LoVo (cell line): ENCODE measurements at regions not wholly inside any gene's neighbourhood (a gene's known extent, or its start where the extent isn't known, plus 50 kb on each side); places are given as distances from the start of the nearest gene placed in this dataset.
A peak's percentile ranks its signal among the peaks of the same experiment; 100 is the strongest.
"Not testable (repeated sequence)": the region's sequence is repeated elsewhere in the genome, so short reads cannot be mapped to it uniquely, and the experiment has no call there.

Experiments used
- DNase-seq: peaks from one replicate; pipeline ENCODE4 v3.0.0-alpha.2; 2016; ENCODE audit warnings: low spot score

DNA sequence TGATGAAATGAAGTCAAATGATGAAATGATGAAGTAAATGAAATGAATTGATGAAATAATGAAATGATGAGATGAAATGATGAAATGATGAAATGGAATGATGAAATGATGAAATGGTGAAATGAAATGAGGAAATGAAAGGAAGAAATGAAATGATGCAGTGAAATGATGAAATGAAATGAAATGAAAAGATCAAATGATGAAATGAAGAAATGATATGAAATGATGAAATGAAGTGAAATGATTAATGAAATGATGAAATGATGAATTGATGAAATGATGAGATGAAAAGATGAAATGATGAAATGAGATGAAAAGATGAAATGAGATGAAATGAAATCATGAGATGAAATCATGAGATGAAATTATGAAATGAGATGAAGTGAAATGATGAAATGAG, 139.2 kb upstream of the ERV3-1 start:
- DNase-seq: not testable (repeated sequence)

DNA sequence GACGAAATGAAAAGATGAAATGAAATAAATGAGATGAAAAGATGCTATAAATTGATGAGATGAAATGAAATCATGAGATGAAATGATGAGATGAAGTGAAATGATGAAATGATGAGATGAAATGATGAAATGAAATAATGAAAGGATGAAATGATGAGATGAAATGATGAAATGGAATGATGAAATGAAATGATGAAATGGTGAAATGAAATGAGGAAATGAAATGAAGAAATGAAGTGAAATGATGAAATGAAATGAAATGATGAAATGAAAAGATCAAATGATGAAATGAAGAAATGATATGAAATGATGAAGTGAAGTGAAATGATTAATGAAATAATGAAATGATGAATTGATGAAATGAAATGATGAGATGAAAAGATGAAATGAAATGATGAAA, 138.5 kb upstream of the ERV3-1 start:
- not testable (repeated sequence) for DNase-seq

DNA sequence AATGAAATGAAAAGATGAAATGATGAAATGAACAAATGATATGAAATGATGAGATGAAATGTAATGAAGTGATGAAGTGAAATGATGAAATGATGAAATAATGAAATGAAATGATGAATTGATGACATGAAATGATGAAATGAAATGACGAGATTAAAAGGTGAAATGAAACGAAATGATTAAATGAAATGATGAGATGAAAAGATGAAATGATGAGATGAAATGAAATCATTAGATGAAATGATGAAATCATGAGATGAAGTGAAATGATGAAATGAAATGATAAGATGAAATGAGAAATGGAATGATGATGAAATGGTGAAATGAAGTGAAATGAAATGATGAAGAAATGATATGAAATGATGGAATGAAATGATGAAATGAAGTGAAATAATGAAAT, 138.1 kb upstream of the ERV3-1 start:
- DNase-seq: not testable (repeated sequence)

DNA sequence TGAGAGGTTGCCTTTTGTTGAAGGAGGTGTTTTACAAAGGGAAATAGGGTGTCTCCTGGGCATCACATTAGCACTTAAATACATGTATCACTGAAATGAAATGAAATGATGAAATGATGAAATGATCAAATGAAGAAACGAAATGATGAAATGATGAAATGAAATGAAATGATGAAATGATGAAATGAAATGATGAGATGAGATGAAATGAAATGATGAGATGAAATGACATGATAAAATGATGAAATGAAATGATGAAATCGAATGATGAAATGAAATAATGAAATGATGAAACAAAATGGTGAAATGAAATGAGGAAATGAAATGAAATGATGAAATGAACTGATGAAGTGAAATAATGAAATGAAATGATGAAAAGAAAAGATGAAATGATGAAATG, 137.6 kb upstream of the ERV3-1 start:
- not testable (repeated sequence) for DNase-seq

DNA sequence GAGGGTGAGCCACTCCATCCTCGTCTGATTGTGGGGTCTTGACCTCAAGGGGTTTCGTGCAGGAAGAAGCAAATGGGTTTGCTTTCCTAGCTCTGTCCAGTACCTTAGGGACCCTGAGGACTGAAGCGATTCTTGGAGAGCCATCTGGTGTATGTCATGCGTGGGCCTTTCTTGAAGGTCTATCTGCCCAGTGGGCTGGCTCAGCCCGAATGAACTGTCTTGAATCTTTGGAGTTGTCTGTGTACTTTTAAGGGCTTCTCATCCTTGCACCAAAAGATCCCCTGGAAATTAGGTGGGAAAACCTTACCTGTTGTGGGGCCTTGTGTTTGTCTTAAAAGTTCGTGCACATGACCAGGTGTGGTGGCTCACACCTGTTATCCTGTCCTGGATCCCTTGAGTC, 135.4 kb upstream of the ERV3-1 start:
- DNase-seq: not testable (repeated sequence)

DNA sequence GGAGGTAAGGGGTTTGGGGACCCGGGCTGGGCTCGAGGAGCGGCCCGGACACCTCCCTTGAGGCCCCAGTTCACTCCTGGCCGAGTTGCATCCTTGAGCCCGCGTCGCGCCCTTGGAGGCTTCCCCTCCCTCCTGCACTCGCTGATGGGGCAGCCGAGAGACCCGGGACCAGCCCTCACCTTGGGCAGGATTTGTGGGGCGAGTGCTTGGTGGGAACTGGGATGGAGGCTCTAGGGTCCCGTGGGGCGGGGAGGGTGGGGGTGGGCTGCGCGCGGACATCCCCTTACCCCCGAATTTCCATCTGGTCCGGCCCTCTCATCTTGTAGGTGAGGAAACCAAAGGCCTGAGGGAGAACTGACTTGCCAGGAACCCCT, 134.9 kb upstream of the ERV3-1 start:
- DNase-seq: not testable (repeated sequence)

DNA sequence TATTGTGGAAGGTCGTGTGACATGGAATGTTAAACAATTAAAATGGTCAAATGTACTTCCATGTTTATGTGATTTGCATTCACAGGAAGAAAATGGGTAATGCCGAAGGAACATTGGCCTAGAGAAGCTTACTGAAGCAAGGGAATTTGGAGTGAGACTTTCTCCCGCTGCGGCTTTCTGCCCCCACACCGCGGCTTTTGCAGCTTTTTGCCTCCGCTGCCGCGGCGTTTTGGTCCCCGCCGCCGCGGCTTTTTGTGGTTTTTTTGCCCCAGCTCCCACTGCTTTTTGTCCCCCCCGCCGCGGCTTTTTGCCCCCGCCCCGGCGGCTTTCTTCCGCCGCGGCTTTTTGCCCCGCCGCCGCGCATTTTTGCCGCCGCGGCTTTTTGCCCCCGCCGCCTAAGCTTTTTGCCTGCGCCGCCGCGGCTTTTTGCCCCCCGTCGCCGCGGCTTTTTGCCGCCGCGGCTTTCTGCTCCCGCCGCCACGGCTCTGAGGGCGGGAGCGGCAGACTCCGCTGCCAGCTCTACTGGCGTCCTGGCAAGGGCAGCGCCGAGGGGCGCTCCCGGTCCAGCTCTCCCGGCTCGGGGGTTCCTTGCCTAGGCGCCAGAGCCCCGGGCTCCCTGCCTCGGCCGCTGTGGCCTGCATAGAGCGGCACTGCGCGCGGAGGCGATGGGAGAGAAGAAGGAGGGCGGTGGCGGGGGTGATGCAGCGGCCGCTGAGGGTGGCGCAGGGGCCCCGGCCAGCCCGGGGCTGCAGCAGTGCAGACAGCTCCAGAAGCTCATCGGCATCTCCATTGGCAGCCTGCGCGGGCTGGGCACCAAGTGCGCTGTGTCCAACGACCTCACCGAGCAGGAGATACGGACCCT, 134.3 kb upstream of the ERV3-1 start:
- DNase-seq: not testable (repeated sequence)

DNA sequence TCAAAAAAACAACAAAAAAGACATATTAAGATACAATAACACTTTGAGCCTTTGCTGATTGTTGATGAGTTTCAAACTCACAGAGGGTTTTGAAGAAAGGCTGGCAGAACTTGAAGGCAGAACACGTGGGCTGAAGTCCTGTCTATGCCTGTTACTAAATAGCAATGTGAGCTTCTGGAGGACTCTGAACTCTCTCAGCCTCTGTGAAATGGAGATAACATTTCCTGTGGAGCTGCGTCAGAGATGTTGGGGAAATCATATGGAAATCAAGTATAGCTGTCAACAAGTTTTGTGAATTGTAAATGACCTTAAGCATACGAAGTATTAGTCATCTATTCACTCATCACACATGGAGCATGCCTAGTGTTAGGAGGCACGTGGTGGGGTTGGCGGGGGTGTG, 130.4 kb upstream of the ERV3-1 start:
- DNase-seq: not testable (repeated sequence)

DNA sequence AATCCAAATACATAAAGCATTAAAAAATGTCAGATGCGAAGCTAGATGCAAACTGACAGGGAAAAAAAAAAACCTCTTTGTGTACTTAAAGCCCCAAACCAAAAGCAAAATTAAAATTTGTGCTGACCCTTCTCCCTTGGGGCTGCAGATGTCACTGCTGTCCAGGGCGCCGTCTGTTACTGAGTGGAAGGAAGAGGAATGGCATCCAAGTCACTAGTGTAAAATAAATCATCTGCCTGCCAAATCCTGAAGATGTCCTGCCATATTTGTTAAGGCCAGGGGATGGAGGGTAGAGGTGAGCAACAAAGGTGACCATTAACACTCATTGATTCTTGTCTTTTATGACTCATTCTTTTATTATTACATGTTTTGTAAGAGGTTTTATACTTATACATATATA, 126.6 kb upstream of the ERV3-1 start:
- not testable (repeated sequence) for DNase-seq

DNA sequence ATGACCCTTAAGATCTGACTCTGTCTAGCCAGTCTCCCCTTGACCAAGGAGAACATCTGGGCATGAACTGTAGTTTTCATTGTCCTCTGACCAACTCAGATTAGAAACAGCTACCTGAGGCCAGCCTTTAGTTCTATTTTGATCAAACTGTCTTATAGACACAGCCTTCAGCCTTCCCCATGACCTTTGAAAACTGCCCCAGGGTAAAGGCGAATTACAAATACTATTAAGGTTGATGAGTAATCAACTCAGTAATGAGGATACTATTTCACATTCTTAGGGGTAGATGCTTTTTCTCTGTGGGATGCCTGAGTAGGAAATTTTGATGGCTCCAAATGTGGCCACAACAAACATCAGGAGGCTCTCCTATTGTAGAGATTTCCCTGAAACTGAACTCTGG, 125.8 kb upstream of the ERV3-1 start:
- DNase-seq: not testable (repeated sequence)

DNA sequence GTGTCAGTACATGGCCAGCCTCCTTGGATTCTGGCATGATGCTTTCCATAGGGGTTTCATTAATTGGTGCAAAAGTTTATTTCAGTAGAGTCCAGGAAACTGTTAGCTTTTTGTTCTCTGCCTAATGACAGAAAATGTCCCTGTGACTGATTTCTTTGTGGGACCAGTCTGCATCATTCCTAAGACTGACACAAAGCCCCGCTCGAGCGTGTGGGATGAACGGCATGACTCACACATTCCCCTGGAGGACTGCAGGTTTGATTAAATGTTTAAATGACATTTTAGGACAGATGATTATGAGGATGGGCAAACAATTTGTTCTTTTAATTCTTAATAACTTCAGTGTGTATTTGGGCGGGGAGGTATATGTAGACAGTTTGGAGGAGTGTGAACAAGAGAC, 120.9 kb upstream of the ERV3-1 start:
- DNase-seq: not testable (repeated sequence)

DNA sequence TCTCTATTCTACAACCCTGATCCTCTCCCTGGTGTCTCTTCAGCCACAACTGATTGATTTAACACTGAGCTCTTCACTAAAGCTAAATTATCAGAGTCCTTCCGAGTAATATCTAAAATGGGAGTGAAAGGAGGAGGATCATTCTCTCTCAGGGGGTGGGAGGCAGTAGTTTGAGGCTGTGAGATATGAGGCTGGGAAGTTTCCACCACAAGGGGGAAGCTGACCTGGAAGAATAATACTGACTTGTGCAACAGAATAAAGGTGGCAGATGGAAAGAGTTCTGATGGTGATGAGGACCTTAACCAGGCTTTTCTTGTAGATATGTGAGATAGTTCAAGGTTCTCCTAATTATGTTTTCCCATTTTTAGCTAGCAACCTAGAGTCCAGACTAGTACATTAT, 118.1 kb upstream of the ERV3-1 start:
- DNase-seq: not testable (repeated sequence)

DNA sequence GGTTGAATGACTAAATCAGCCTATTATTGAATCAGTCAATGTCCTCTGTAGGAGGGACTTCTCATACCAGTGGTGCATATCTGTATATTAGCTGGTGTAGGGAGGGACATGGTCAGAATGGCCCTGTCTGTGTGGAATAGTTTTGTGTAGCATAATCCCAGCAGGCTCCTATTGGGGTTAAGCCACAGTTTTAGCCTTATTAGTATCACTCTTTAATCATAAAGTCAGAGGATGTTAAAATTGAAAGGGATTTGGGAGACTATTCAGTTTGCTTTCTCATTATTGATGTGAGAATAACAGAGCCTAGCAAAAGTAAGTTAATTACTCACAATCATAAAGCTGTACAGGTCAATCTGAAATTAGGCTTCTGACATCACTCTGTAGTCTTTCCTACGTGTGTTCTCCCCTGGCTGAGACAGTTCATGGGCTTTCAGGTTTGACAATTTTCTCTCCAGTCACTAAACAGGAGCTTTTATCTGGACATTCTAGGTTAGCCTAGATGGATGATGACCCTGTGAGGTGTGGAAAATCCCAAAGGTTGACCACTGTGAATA, 99.2 kb upstream of the ERV3-1 start:
- not testable (repeated sequence) for DNase-seq

DNA sequence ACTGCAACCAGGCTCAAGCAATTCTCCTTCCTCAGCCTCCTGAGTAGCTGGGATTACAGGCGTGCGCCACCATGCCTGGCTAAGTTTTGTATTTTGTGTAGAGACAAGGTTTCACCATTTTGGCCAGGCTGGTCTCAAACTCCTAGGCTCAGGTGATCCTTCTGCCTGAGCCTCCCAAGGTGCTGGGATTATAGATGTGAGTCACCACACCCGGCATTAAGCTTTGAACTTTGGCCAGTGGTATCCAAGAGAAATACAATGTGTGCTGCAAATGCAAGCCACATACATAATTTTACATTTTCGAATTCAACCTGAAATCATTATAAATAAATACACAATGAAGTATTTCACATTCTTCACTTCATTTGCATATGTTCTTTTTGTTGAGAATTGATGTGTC, 94.0 kb upstream of the ERV3-1 start:
- not testable (repeated sequence) for DNase-seq

DNA sequence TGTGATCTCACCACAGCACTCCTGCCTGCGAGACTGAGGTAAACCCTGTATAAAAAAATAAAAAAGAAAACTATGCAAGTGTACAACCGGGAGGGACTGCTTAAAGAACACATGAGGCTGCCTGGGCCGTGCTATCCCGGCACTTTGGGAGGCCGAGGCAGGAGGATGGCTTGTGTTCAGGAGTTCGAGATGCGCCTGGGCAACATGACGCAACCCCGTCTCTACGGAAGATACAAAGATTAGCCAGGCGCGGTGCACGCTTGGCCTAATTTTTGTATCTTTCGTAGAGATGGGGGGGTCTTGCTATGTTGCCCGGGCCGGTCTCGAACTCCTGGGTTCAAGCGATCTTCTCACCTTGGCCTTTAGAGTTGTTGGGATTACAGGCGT, 75.2 kb upstream of the ERV3-1 start:
- not testable (repeated sequence) for DNase-seq

DNA sequence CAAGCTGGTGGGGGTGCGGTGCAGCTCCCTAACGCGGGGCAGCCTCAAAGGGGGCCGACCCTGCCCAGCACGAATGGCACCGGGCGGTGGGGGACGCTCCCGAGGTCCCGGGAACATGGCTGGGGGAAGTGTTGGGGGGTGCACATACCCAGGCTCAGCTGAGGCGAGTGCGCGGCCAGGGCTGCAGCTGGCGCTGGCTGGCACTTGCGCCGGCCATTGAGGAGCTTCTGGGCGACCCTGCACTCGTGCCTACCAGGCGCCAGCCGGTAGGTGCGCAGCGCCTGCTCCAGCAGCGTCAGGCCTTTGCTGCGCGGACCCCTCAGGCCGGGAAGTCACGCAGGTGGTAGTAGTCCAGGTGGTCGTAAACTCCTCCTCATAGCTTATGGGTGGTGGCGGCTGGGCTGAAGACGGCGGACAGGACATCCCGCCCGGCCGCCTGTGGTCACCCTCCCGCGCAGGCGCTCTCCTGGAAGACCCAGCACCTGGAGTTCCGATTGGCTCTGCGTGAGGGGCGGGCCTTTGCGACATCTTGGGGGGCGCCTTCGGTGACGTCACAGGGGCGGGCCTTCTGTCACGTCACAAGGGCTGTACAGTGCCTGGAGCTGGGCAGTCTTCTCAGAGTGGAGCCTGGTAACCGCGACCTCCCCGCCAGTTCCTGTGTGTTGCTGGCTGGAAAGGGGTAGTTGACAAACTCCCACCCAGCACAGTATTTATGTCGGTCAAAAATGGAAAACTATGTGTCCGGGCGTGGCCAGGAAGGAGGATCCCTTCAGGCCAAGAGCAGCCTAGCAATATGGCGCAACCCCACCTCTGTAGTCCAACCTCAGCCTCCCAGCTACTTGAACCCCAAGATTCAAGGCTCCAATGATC, 74.5 kb upstream of the ERV3-1 start:
- DNase-seq: peak; percentile 91

DNA sequence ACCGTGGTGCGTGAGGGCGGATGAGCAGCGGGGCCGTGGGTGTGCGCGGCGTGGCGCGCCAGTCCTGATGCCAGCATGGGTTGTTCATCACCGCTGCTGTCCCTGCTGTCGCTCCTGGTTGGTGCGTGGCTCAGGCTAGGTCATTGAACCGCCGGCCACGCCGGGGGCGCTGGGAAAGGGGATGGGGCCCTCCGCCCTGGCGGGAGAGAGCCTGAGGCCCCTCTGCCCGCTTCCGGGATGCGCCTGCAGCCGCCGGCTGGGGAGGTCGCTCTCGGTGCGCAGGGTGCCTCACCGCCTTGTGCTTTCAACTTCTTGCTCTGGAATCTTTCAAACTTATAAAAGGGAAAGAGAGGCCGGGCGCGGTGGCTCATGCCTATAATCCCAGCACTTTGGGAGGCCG, 68.5 kb upstream of the ERV3-1 start:
- DNase-seq: not testable (repeated sequence)

DNA sequence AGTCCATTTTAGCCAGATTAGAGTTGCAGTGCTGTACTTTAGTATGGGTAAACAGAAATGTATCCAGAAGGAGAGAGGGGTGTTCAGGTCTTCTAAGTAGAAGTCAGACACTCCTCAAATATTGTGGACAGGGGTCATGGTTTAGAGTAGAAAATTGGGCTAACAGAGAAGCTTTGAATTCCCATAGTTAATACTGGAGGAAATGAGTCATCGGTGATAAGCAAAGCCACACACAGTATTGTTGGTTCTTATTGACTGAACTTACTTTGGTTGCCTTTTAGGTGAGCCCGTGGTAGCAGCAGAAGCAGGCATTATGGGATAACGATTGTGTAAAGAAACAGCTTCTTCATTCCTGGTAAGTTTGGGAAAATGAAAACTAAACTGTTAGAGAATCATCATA, 66.7 kb upstream of the ERV3-1 start:
- DNase-seq: peak; percentile 32

DNA sequence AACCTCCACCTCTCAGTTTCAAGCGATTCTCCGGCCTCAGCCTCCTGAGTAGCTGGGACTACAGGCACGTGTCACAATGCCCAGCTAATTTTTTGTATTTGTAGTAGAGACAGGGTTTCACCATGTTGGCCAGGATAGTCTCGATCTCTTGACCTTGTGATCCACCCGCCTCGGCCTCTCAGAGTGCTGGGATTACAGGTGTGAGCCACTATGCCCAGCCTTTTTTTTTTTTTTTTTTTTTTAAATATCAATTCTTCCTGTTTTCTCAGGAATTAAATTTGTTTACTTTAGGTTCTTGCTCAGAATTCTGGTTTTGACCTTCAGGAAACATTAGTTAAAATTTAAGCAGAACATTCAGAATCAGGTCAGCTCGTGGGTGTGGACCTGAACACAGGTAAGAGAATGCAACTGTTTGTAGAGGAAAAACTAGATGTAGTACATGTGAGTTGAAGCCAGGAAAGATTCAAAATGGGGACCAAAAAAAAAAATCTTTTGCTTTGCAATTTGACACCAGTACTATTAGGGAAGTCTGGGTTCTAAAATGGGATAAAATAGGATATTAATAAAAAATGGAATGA, 65.5 kb upstream of the ERV3-1 start:
- not testable (repeated sequence) for DNase-seq

DNA sequence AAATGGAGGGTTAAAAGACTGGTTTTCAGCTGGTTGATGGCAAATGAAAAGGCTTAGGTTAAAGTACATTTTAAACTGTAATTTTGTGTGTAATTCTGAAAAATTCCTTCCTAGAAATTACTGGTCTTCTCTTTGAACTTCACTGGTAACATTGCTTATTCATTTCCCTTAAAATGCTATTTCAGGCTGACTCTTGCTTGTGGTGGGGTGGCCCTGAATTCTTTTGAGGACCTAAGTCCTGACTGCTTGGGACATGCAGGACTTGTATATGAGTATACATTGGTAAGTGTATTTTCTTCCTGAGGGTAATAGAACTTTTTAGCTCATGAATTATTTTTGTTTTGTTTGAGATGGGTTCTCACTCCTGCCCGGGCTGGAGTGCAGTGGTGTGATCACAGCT, 63.0 kb upstream of the ERV3-1 start:
- DNase-seq: not testable (repeated sequence)

DNA sequence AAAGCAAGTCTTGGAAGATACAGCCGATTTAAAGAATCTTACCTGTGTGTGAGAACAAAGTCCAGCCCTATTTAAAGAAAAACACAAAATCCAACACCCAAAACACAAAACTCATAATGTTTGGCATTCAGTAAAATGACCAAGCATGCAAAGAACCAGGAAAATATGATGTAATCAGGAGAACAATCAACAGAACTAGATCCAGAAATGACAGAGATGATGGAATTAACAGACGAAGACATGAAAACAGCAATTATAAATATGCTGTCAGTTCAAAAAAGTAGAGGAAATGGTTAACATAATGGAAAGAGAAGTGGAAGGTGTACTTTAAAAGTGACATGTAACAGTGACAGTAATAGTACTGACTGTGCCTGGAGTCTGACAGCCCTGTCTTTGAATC, 56.1 kb upstream of the ERV3-1 start:
- DNase-seq: not testable (repeated sequence)

DNA sequence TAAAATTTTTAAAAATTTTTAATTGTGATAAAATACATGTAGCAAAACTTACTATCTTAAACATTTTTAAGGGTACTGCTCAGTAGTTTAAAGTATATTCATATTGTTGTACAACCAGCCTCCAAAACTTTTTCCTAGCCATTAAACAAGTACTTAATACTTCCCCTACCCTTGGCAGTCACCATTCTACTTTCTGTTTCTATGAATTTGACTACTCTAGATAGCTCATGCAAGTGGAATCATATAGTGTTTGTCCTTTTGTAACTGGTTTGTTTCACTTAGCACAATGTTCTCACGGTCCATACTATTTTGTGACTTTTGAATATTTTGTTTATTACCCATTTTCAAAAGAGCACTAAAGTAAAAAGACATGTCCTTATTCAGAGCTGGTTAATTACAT, 52.8 kb upstream of the ERV3-1 start:
- not testable (repeated sequence) for DNase-seq
